ENCODE measurements at regions not wholly inside any gene's neighbourhood (a gene's known extent, or its start where the extent isn't known, plus 50 kb on each side); places are given as distances from the start of the nearest gene placed in this dataset.

GRCh38 chr3:137524751-137525150 lies 239.4 kb upstream of the SOX14 start (continued):
- TF ChIP-seq MYC (IDR thresholded peaks at IDR 0.05; ENCODE audit: borderline replicate concordance, low read length): no peak
- TF ChIP-seq EHF (CRISPR knock-in tag; IDR thresholded peaks at IDR 0.05): no peak
- TF ChIP-seq POLR2AphosphoS2 (conservative IDR thresholded peaks at IDR 0.05; ENCODE audit: low read length): no peak
- TF ChIP-seq RARB (CRISPR knock-in tag; IDR thresholded peaks at IDR 0.05): no peak
- no peak for TF ChIP-seq ELK1 (IDR thresholded peaks at IDR 0.05; ENCODE audit: low read depth, low read length)

GRCh38 chr3:137525471-137525870 lies 238.6 kb upstream of the SOX14 start:
- ChIA-PET CTCF (no interaction called here), POLR2A (no interaction called here)
- ATAC-seq (no peak), DNase-seq (ENCODE audit: low read depth in 1 of 2, low spot score in 1 of 2) (no peak), FAIRE-seq (no peak)
- Histone ChIP-seq H3K4me3 (no peak overlapping the region), H3K27ac (no peak overlapping the region), H3K4me1 (no peaks in the 10 kb centered on the region), H3K4me2 (no peak overlapping the region), H3K9me3 (no peaks in the 10 kb centered on the region)
- TF ChIP-seq KDM1A (IDR thresholded peaks at IDR 0.05; ENCODE audit: low read depth) (no peak), NPAS2 (CRISPR knock-in tag; IDR thresholded peaks at IDR 0.05; ENCODE audit: borderline replicate concordance) (no peak), EHMT2 (IDR thresholded peaks at IDR 0.05; ENCODE audit: low read depth) (no peak), MAZ (IDR thresholded peaks at IDR 0.05; ENCODE audit: borderline replicate concordance, low read depth, low read length) (no peak), REST (IDR thresholded peaks at IDR 0.05) (no peak), ZC3H11A (IDR thresholded peaks at IDR 0.05) (no peak), RCOR1 (IDR thresholded peaks at IDR 0.05; ENCODE audit: low read depth, low read length) (no peak), EP300 (IDR thresholded peaks at IDR 0.05) (no peak), MAFK (IDR thresholded peaks at IDR 0.05; ENCODE audit: partially characterized antibody) (no peak)

GRCh38 chr3:137542049-137542448 lies 222.1 kb upstream of the SOX14 start:
- ChIA-PET CTCF (no interaction called here), POLR2A (no interaction called here)
- ATAC-seq: no peak
- DNase-seq (ENCODE audit: low read depth in 1 of 2, low spot score in 1 of 2): no peak
- H3K9me3 ChIP-seq: no peaks in the 10 kb centered on the region
- no peak overlapping the region for H3K4me2 ChIP-seq
- no peak overlapping the region for H3K27ac ChIP-seq
- FAIRE-seq: no peak
- H3K4me1 ChIP-seq: no peaks in the 10 kb centered on the region
- TF ChIP-seq NPAS2 (CRISPR knock-in tag; IDR thresholded peaks at IDR 0.05; ENCODE audit: borderline replicate concordance) (no peak), EP300 (IDR thresholded peaks at IDR 0.05) (no peak), RCOR1 (IDR thresholded peaks at IDR 0.05; ENCODE audit: low read depth, low read length) (no peak), CBX2 (IDR thresholded peaks at IDR 0.05; ENCODE audit: borderline replicate concordance, low read depth) (no peak), ESRRA (IDR thresholded peaks at IDR 0.05; ENCODE audit: borderline replicate concordance, low read length) (no peak), MYC (IDR thresholded peaks at IDR 0.05; ENCODE audit: borderline replicate concordance, low read length) (no peak), POLR2AphosphoS2 (conservative IDR thresholded peaks at IDR 0.05; ENCODE audit: low read length) (no peak), ZNF302 (CRISPR knock-in tag; IDR thresholded peaks at IDR 0.05) (no peak), ZC3H11A (IDR thresholded peaks at IDR 0.05) (no peak), RFX5 (IDR thresholded peaks at IDR 0.05) (no peak), BHLHE40 (IDR thresholded peaks at IDR 0.05; ENCODE audit: low read depth, low read length) (no peak), ZFP36 (IDR thresholded peaks at IDR 0.05; ENCODE audit: borderline replicate concordance, partially characterized antibody) (no peak), HOXB5 (CRISPR knock-in tag; IDR thresholded peaks at IDR 0.05) (no peak), JUN (IDR thresholded peaks at IDR 0.05) (no peak), MAX (IDR thresholded peaks at IDR 0.05) (no peak), CBX8 (IDR thresholded peaks at IDR 0.05) (no peak), HEYL (CRISPR knock-in tag; IDR thresholded peaks at IDR 0.05) (no peak)
- H3K4me3 ChIP-seq: no peak overlapping the region
- no CpG with 5 or more reads among the region's 3 CpGs for WGBS (ENCODE audit: missing lambda C conversion rate)

All from A549 (cell line).